ENCODE measurements at regions not wholly inside any gene's neighbourhood (a gene's known extent, or its start where the extent isn't known, plus 50 kb on each side); places are given as distances from the start of the nearest gene placed in this dataset.

DNA sequence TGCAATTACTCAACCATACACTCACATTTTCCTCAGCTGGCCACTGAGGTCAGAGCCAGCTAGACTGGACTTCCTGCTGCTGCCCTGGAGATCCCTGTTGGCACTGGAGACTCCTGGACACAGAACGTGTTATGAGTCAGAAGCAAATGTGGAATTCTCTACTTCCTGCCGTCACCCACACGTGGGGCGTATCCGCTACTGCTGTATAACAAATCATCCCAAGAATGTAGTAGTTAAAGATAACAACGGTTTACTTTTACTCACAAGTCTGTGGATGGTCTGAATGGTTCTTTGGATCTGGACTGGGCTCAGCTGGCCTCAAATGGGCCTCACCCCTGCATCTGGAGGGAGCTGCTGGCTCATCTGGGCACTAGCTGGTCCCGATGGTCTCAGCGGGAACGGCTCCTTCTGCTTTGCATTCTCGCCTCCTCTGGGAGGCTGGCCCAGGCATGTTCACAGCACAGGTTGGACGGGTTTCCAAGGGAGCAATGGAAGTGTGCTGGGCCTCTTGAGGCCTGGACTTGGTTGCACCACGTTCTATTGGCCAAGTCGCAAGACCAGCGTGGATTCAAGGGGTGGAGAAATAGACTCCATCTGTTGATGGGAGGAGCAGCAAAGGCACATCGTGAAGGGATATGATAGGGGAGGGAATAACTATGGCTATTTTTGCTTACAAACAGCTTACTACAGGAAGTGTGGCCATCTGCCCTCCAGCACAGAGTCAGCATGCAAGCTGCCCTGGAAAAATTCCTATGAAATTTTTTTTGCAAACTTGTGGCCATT, 118.5 kb downstream of the SNX5 start:
- Histone ChIP-seq H3K4me3 (ENCODE audit: extremely low read depth in 1 of 4, insufficient read depth in 2 of 4, low read depth in 3 of 4, low read length in 4 of 4) (no peak overlapping the region), H3K36me3 (ENCODE audit: control insufficient read depth in 2 of 4, insufficient read depth in 4 of 4, low read length in 3 of 4) (no peaks in the 10 kb centered on the region), H3K79me2 (ENCODE audit: control insufficient read depth in 1 of 2, insufficient read depth in 2 of 2, low read length in 2 of 2) (no peaks in the 10 kb centered on the region), H2AK5ac (ENCODE audit: low read depth, low read length) (no peak overlapping the region), H2BK12ac (ENCODE audit: low read depth, low read length) (peak overlapping the region; percentile 68; the same call in 1 of the 2 replicates), H4K20me1 (replicated peaks in 1 of 2; ENCODE audit: control insufficient read depth in 1 of 2, insufficient read depth in 2 of 2, low read length in 2 of 2) (no peaks in the 10 kb centered on the region), H4K8ac (ENCODE audit: extremely low read depth, insufficient read depth, low read length) (no peak overlapping the region; the same call in 1 of the 2 replicates), H2BK15ac (ENCODE audit: low read length) (no peak overlapping the region), H3K9ac (replicated peaks in 1 of 4; ENCODE audit: extremely low read depth in 1 of 4, low read depth in 3 of 4, low read length in 3 of 4) (no peak overlapping the region), H2BK20ac (ENCODE audit: low read length) (no peak overlapping the region; the same call in 1 of the 2 replicates), H3K4ac (replicated peaks; ENCODE audit: insufficient read length, low read depth, low read length) (no peak overlapping the region), H3K18ac (ENCODE audit: extremely low read depth, low read length) (no peak overlapping the region), H2AFZ (ENCODE audit: low read length) (0 out of 2 replicates have a peak overlapping the region, but pooled peaks have one; percentile 64), H3K4me2 (ENCODE audit: insufficient read depth in 1 of 2, low read depth in 2 of 2, low read length in 2 of 2) (no peak overlapping the region), H3K23me2 (ENCODE audit: low read depth, low read length) (peaks cover 1% of the 10 kb centered on the region; the same call in 1 of the 2 replicates), H4K5ac (ENCODE audit: insufficient read length, low read depth, low read length) (no peak overlapping the region), H3K23ac (ENCODE audit: insufficient read length) (no peak overlapping the region), H3K27me3 (replicated peaks in 1 of 4; ENCODE audit: control insufficient read depth in 3 of 4, extremely low read depth in 1 of 4, insufficient read depth in 3 of 4, low read length in 3 of 4) (no peaks in the 10 kb centered on the region), H2BK5ac (ENCODE audit: low read depth, low read length) (peak overlapping the region; percentile 87; the same call in 1 of the 2 replicates), H3K79me1 (ENCODE audit: low read depth, low read length) (no peaks in the 10 kb centered on the region), H3K56ac (replicated peaks; ENCODE audit: insufficient read length, low read depth, low read length) (no peak overlapping the region), H3K9me3 (ENCODE audit: insufficient read depth in 2 of 2, low read depth in 1 of 2, low read length in 1 of 2) (no peaks in the 10 kb centered on the region), H3K27ac (ENCODE audit: low read depth, low read length) (no peak overlapping the region), H2BK120ac (replicated peaks; ENCODE audit: low read depth, low read length) (no peak overlapping the region), H4K91ac (replicated peaks; ENCODE audit: insufficient read length, low read length) (no peak overlapping the region), H3K4me1 (replicated peaks in 1 of 4; ENCODE audit: control insufficient read depth in 3 of 4, insufficient read depth in 4 of 4, low read length in 3 of 4) (peaks cover 0 to 9% (median 2%) of the 10 kb centered on the region in 4 experiments; a peak in 3 of 7 replicates), H3K14ac (ENCODE audit: insufficient read length) (no peak overlapping the region)
- 93% methylated on average over 15 of the region's 15 CpGs; no CpG with 5 or more reads in 1 of the 2 experiments for WGBS, 2 experiments (ENCODE audit: extremely low coverage in 1 of 2, insufficient coverage in 1 of 2, insufficient read length in 1 of 2, insufficient replicate concordance in 2 of 2, low coverage in 1 of 2, low lambda C conversion rate in 2 of 2, missing lambda C conversion rate in 1 of 2)
- ChIA-PET POLR2A (ENCODE audit: partially characterized antibody) (interaction anchor here (0.5 to 1.5 kb wide), 2 partner anchors 12 to 56 kb away, joined by 3 to 4 read pairs; no protein-coding TSS in a partner anchor), CTCF (ENCODE audit: partially characterized antibody) (interaction anchor here (1.0 to 1.3 kb wide), 3 partner anchors 10 to 52 kb away, joined by 3 to 4 read pairs (median 3); no protein-coding TSS in a partner anchor)
- DNase-seq (ENCODE audit: low read depth in 1 of 2, low spot score in 2 of 2) = no peak
- TF ChIP-seq TAF7 (optimal IDR thresholded peaks at IDR 0.05; ENCODE audit: borderline replicate concordance, low read depth, low read length) (no peak), RXRA (IDR thresholded peaks at IDR 0.05; ENCODE audit: insufficient read depth, low read depth, low read length) (no peak), NRF1 (IDR thresholded peaks at IDR 0.05; ENCODE audit: low read depth, low read length) (no peak), CHD2 (IDR thresholded peaks at IDR 0.05; ENCODE audit: low read length) (no peak)
- no peak for FAIRE-seq

Measured in H1 (cell line).